Astrocyte (in vitro differentiated cells and primary cell): ENCODE measurements at regions not wholly inside any gene's neighbourhood (a gene's known extent, or its start where the extent isn't known, plus 50 kb on each side); places are given as distances from the start of the nearest gene placed in this dataset.

Experiments used
- CTCF ChIP-seq: IDR thresholded peaks from 2 replicates; pipeline ENCODE4 v1.5.1; 2011; ENCODE audit warnings: low read depth, mild to moderate bottlenecking, inconsistent platforms, low read length, moderate library complexity; ENCODE audit not compliant: insufficient read depth
- EZH2 ChIP-seq: IDR thresholded peaks from 2 replicates; pipeline ENCODE4 v1.6.1; 2012; ENCODE audit warnings: mild to moderate bottlenecking, low read length, inconsistent platforms; ENCODE audit not compliant: insufficient read depth

- no peak for TF ChIP-seq CTCF
- no peak for TF ChIP-seq EZH2
Measured at GRCh38 chr6:6772751-6773150, 184.2 kb downstream of the LY86 start.
